ENCODE measurements at regions not wholly inside any gene's neighbourhood (a gene's known extent, or its start where the extent isn't known, plus 50 kb on each side); places are given as distances from the start of the nearest gene placed in this dataset.

GRCh38 chr11:134488913-134489312, 76.9 kb upstream of the B3GAT1 start:
- DNase-seq (ENCODE audit: extremely low spot score): no peak
- POLR2A ChIA-PET: no interaction called here
- TF ChIP-seq CTCF (IDR thresholded peaks at IDR 0.05; ENCODE audit: control extremely low read depth, extremely low read depth, low read depth, missing control alignments): no peak
- CTCF ChIA-PET: no interaction called here

GRCh38 chr11:134488512-134488911, 76.5 kb upstream of the B3GAT1 start:
- no peak for TF ChIP-seq CTCF (IDR thresholded peaks at IDR 0.05; ENCODE audit: control extremely low read depth, extremely low read depth, low read depth, missing control alignments)
- ChIA-PET CTCF (no interaction called here), POLR2A (no interaction called here)
- no peak for DNase-seq (ENCODE audit: extremely low spot score)

- no peak for DNase-seq (ENCODE audit: extremely low spot score)
- CTCF ChIA-PET: no interaction called here
- TF ChIP-seq CTCF (IDR thresholded peaks at IDR 0.05; ENCODE audit: control extremely low read depth, extremely low read depth, low read depth, missing control alignments): no peak
- POLR2A ChIA-PET: no interaction called here
Measured at GRCh38 chr11:134487696-134488095, 75.7 kb upstream of the B3GAT1 start.

GRCh38 chr11:134486704-134487103, 74.7 kb upstream of the B3GAT1 start:
- POLR2A ChIA-PET: no interaction called here
- CTCF ChIA-PET: no interaction called here
- TF ChIP-seq CTCF (IDR thresholded peaks at IDR 0.05; ENCODE audit: control extremely low read depth, extremely low read depth, low read depth, missing control alignments): no peak
- no peak for DNase-seq (ENCODE audit: extremely low spot score)

GRCh38 chr11:134486106-134486505, 74.1 kb upstream of the B3GAT1 start:
- POLR2A ChIA-PET: no interaction called here
- CTCF ChIA-PET: no interaction called here
- no peak for DNase-seq (ENCODE audit: extremely low spot score)
- no peak for TF ChIP-seq CTCF (IDR thresholded peaks at IDR 0.05; ENCODE audit: control extremely low read depth, extremely low read depth, low read depth, missing control alignments)

GRCh38 chr11:134485316-134485715, 73.3 kb upstream of the B3GAT1 start:
- ChIA-PET POLR2A (no interaction called here), CTCF (no interaction called here)
- TF ChIP-seq CTCF (IDR thresholded peaks at IDR 0.05; ENCODE audit: control extremely low read depth, extremely low read depth, low read depth, missing control alignments): no peak

GRCh38 chr11:134483857-134484256, 71.8 kb upstream of the B3GAT1 start:
- ChIA-PET POLR2A (no interaction called here), CTCF (no interaction called here)
- DNase-seq (ENCODE audit: extremely low spot score): no peak
- TF ChIP-seq CTCF (IDR thresholded peaks at IDR 0.05; ENCODE audit: control extremely low read depth, extremely low read depth, low read depth, missing control alignments): no peak

More at GRCh38 chr11:134485316-134485715, 73.3 kb upstream of the B3GAT1 start:
- no peak for DNase-seq (ENCODE audit: extremely low spot score)

Data from GM10248 (cell line).